H1 (cell line): ENCODE measurements at regions not wholly inside any gene's neighbourhood (a gene's known extent, or its start where the extent isn't known, plus 50 kb on each side); places are given as distances from the start of the nearest gene placed in this dataset.

ENCODE experiments used
- CTCF ChIA-PET: fragments of 300-600 bp; sonication (Branson Sonifier 250); formaldehyde crosslinking; loops from one replicate; lab custom pipeline; 2021; ENCODE audit not compliant: partially characterized antibody; lab: Charles Lee
- POLR2A ChIA-PET: fragments of 300-600 bp; sonication (Branson Sonifier 250); formaldehyde crosslinking; loops from one replicate; lab custom pipeline; 2021; ENCODE audit warnings: inconsistent platforms; ENCODE audit not compliant: partially characterized antibody; lab: Charles Lee
- DNase-seq, 2 experiments: peaks; one replicate each; pipeline versions ENCODE4 v3.0.0 to v3.0.0-alpha.2; 2010 to 2022; ENCODE audit warnings: low spot score in 2 of 2, low read depth in 1 of 2, mixed read lengths in 1 of 2
- FAIRE-seq: peaks from 2 replicates; lab custom pipeline; 2011; peaks lifted over from hg19 to GRCh38; lab: Jason Lieb, UNC
- H2AFZ ChIP-seq: 2 replicates; pipeline ENCODE4 v1.8.1; 2012; ENCODE audit warnings: low read length, inconsistent platforms
- H2AK5ac ChIP-seq: 2 replicates; pipeline ENCODE4 v1.6.1; 2013; ENCODE audit warnings: low read depth, low read length
- H2BK120ac ChIP-seq: replicated peaks from 2 replicates; pipeline ENCODE3; 2013; ENCODE audit warnings: low read depth, low read length, inconsistent platforms
- H2BK12ac ChIP-seq: 2 replicates; pipeline ENCODE4 v1.6.1; 2013; ENCODE audit warnings: low read depth, low read length
- H2BK15ac ChIP-seq: 2 replicates; pipeline ENCODE4 v1.6.1; 2013; ENCODE audit warnings: low read length
- H2BK20ac ChIP-seq: 2 replicates; pipeline ENCODE4 v1.6.1; 2013; ENCODE audit warnings: low read length
- H2BK5ac ChIP-seq: 2 replicates; pipeline ENCODE4 v1.6.1; 2013; ENCODE audit warnings: low read depth, low read length
- H3K14ac ChIP-seq: 2 replicates; pipeline ENCODE4 v1.6.1; 2013; ENCODE audit warnings: inconsistent platforms; ENCODE audit not compliant: insufficient read length
- H3K18ac ChIP-seq: 2 replicates; pipeline ENCODE4 v1.6.1; 2013; ENCODE audit warnings: low read length; ENCODE audit errors: extremely low read depth
- H3K23ac ChIP-seq: 2 replicates; pipeline ENCODE4 v1.6.1; 2013; ENCODE audit warnings: inconsistent platforms; ENCODE audit not compliant: insufficient read length
- H3K23me2 ChIP-seq: 2 replicates; pipeline ENCODE4 v1.6.1; 2013; ENCODE audit warnings: low read depth, low read length
- H3K27ac ChIP-seq: 2 replicates; pipeline ENCODE4 v1.6.1; 2011; ENCODE audit warnings: low read depth, low read length, inconsistent platforms
- H3K27me3 ChIP-seq, 4 experiments: replicated peaks in 1 of 4; 1 replicate in 1 of 4; 2 replicates in 3 of 4; pipeline versions ENCODE4 v1.6.1 to v1.8.1; 2011 to 2013; ENCODE audit warnings: low read length in 3 of 4, mild to moderate bottlenecking in 3 of 4, inconsistent platforms in 2 of 4, mixed read lengths in 2 of 4, moderate library complexity in 1 of 4; ENCODE audit not compliant: control insufficient read depth in 3 of 4, insufficient read depth in 3 of 4; ENCODE audit errors: extremely low read depth in 1 of 4
- H3K36me3 ChIP-seq, 4 experiments: 2 replicates each; pipeline versions ENCODE4 v1.6.1 to v1.8.1; 2011 to 2013; ENCODE audit warnings: mild to moderate bottlenecking in 4 of 4, low read length in 3 of 4, moderate library complexity in 2 of 4, control low read depth in 1 of 4, inconsistent platforms in 1 of 4; ENCODE audit not compliant: insufficient read depth in 4 of 4, control insufficient read depth in 2 of 4
- H3K4ac ChIP-seq: replicated peaks from 2 replicates; pipeline ENCODE3; 2013; ENCODE audit warnings: low read length, low read depth, mixed read lengths, inconsistent platforms; ENCODE audit not compliant: insufficient read length
- H3K4me1 ChIP-seq, 4 experiments: replicated peaks in 1 of 4; 1 replicate in 1 of 4; 2 replicates in 3 of 4; pipeline versions ENCODE4 v1.6.1 to v1.8.1; 2011 to 2013; ENCODE audit warnings: low read length in 3 of 4, inconsistent platforms in 2 of 4, mixed read lengths in 1 of 4; ENCODE audit not compliant: insufficient read depth in 4 of 4, control insufficient read depth in 3 of 4
- H3K4me2 ChIP-seq, 2 experiments: 2 replicates each; pipeline versions ENCODE4 v1.6.1 to v1.8.1; 2011 to 2013; ENCODE audit warnings: low read depth in 2 of 2, low read length in 2 of 2, control low read depth in 1 of 2, inconsistent platforms in 1 of 2, mild to moderate bottlenecking in 1 of 2; ENCODE audit not compliant: insufficient read depth in 1 of 2
- H3K4me3 ChIP-seq, 4 experiments: fragments of 200-600, 300-600 bp in 1 of 4; sonication (generic), shearing (Covaris generic), sonication (Bioruptor Twin) in 1 of 4; 2 replicates each; pipeline versions ENCODE4 v1.5.1 to v1.8.1; 2011 to 2016; ENCODE audit warnings: low read length in 4 of 4, low read depth in 3 of 4, control low read depth in 2 of 4, inconsistent platforms in 2 of 4, mild to moderate bottlenecking in 2 of 4, mixed read lengths in 1 of 4, moderate library complexity in 1 of 4; ENCODE audit not compliant: insufficient read depth in 2 of 4; ENCODE audit errors: extremely low read depth in 1 of 4
- H3K56ac ChIP-seq: replicated peaks from 2 replicates; pipeline ENCODE3; 2013; ENCODE audit warnings: low read depth, mild to moderate bottlenecking, mixed read lengths, low read length, inconsistent platforms; ENCODE audit not compliant: insufficient read length
- H3K79me1 ChIP-seq: 2 replicates; pipeline ENCODE4 v1.6.1; 2013; ENCODE audit warnings: low read depth, low read length, control low read depth
- H3K79me2 ChIP-seq, 2 experiments: 2 replicates each; pipeline versions ENCODE4 v1.6.1 to v1.8.1; 2012 to 2013; ENCODE audit warnings: low read length in 2 of 2, mild to moderate bottlenecking in 2 of 2, inconsistent platforms in 1 of 2; ENCODE audit not compliant: insufficient read depth in 2 of 2, control insufficient read depth in 1 of 2
- H3K9ac ChIP-seq, 4 experiments: replicated peaks in 1 of 4; 1 replicate in 1 of 4; 2 replicates in 3 of 4; pipeline versions ENCODE4 v1.6.1 to v1.8.1; 2011 to 2013; ENCODE audit warnings: low read depth in 3 of 4, low read length in 3 of 4, control low read depth in 2 of 4, mild to moderate bottlenecking in 2 of 4, moderate library complexity in 2 of 4, inconsistent platforms in 1 of 4; ENCODE audit errors: extremely low read depth in 1 of 4
- H3K9me3 ChIP-seq, 2 experiments: 2 replicates each; pipeline versions ENCODE4 v1.6.1 to v1.8.1; 2012 to 2013; ENCODE audit warnings: mild to moderate bottlenecking in 2 of 2, moderate library complexity in 2 of 2, control low read depth in 1 of 2, inconsistent platforms in 1 of 2, low read depth in 1 of 2, low read length in 1 of 2, mixed read lengths in 1 of 2; ENCODE audit not compliant: insufficient read depth in 2 of 2
- H4K20me1 ChIP-seq, 2 experiments: replicated peaks in 1 of 2; 2 replicates each; pipeline versions ENCODE3 to v1.8.1; 2011 to 2013; ENCODE audit warnings: inconsistent platforms in 2 of 2, low read length in 2 of 2, mild to moderate bottlenecking in 1 of 2; ENCODE audit not compliant: insufficient read depth in 2 of 2, control insufficient read depth in 1 of 2
- H4K5ac ChIP-seq: 2 replicates; pipeline ENCODE4 v1.6.1; 2013; ENCODE audit warnings: low read length, low read depth, mixed read lengths, inconsistent platforms; ENCODE audit not compliant: insufficient read length
- H4K8ac ChIP-seq: 2 replicates; pipeline ENCODE4 v1.8.0; 2013; ENCODE audit warnings: mild to moderate bottlenecking, moderate library complexity, low read length, inconsistent platforms; ENCODE audit not compliant: insufficient read depth; ENCODE audit errors: extremely low read depth
- H4K91ac ChIP-seq: replicated peaks from 2 replicates; pipeline ENCODE3; 2013; ENCODE audit warnings: low read length, mixed read lengths, inconsistent platforms; ENCODE audit not compliant: insufficient read length
- ASH2L ChIP-seq: fragments of 200-600, 300-600 bp; sonication (generic); IDR thresholded peaks from one replicate; pipeline ENCODE4 v1.7.1; 2017; ENCODE audit warnings: low read length
- ATF3 ChIP-seq: IDR thresholded peaks from 2 replicates; pipeline ENCODE4 v1.6.1; 2011; ENCODE audit warnings: low read depth, mild to moderate bottlenecking, low read length; ENCODE audit not compliant: insufficient read depth
- E2F6 ChIP-seq: IDR thresholded peaks from 2 replicates; pipeline ENCODE4 v1.6.1; 2012; ENCODE audit warnings: inconsistent platforms
- MAFK ChIP-seq: IDR thresholded peaks from 2 replicates; pipeline ENCODE4 v1.6.1; 2012; ENCODE audit warnings: low read depth, mild to moderate bottlenecking, improper control_type of control experiment, low read length
- NANOG ChIP-seq: IDR thresholded peaks from 2 replicates; pipeline ENCODE4 v1.6.1; 2011; ENCODE audit warnings: low read length, low read depth, mild to moderate bottlenecking, inconsistent platforms; ENCODE audit not compliant: insufficient read depth, poor library complexity, severe bottlenecking
- PHF8 ChIP-seq: fragments of 200-600 bp; sonication (generic); conservative IDR thresholded peaks from 2 replicates; pipeline ENCODE4 v1.7.1; 2012; ENCODE audit warnings: low read depth, mild to moderate bottlenecking, inconsistent platforms, low read length, moderate library complexity
- TAF1 ChIP-seq: IDR thresholded peaks from 2 replicates; pipeline ENCODE4 v1.6.1; 2011; ENCODE audit warnings: mild to moderate bottlenecking, low read depth, low read length
- TBP ChIP-seq: IDR thresholded peaks from 2 replicates; pipeline ENCODE4 v1.6.1; 2011; ENCODE audit warnings: low read depth, low read length, improper control_type of control experiment
- USF2 ChIP-seq: IDR thresholded peaks from 2 replicates; pipeline ENCODE4 v1.6.1; 2011; ENCODE audit warnings: low read length, improper control_type of control experiment
- WGBS, 2 experiments: shearing (Covaris generic) in 1 of 2; methylation state at CpG; one replicate each; pipeline versions ENCODE4 v1.1.6 to v1.1.7; 2013 to 2015; ENCODE audit warnings: low lambda C conversion rate in 2 of 2, mixed read lengths in 2 of 2, inconsistent platforms in 1 of 2, low coverage in 1 of 2, missing lambda C conversion rate in 1 of 2; ENCODE audit not compliant: insufficient replicate concordance in 2 of 2, insufficient coverage in 1 of 2, insufficient read length in 1 of 2; ENCODE audit errors: extremely low coverage in 1 of 2, missing lambda C conversion rate in 1 of 2; 5-methylcytosine and 5-hydroxymethylcytosine counted together

GRCh38 chr10:78912361-78913218, 156.2 kb upstream of the ZMIZ1 start:
- Histone ChIP-seq H3K27me3 (peaks cover 0 to 5% (median 0%) of the 10 kb centered on the region in 4 experiments; a peak in 3 of 7 replicates), H2AFZ (no peak overlapping the region), H4K8ac (no peak overlapping the region), H3K18ac (peak overlapping the region; percentile 68; the same call in 1 of the 2 replicates), H2BK20ac (peak overlapping the region; percentile 93), H2BK5ac (peak overlapping the region; percentile 4; the same call in 1 of the 2 replicates), H2BK120ac (peak overlapping the region; percentile 49), H3K4me1 (peaks cover 10 to 25% (median 19%) of the 10 kb centered on the region in 4 experiments), H3K4me3 (no peak overlapping the region), H4K91ac (peak overlapping the region; percentile 83), H4K5ac (no peak overlapping the region), H3K23me2 (no peaks in the 10 kb centered on the region), H3K79me1 (no peaks in the 10 kb centered on the region), H3K23ac (no peak overlapping the region), H3K14ac (no peak overlapping the region), H3K9me3 (no peaks in the 10 kb centered on the region), H3K27ac (no peak overlapping the region), H2BK15ac (peak overlapping the region; percentile 81; the same call in 1 of the 2 replicates), H3K36me3 (no peaks in the 10 kb centered on the region; a peak in 1 of 8 replicates), H3K56ac (no peak overlapping the region), H3K9ac (no peak overlapping the region), H4K20me1 (no peaks in the 10 kb centered on the region), H3K4ac (peak overlapping the region; percentile 29), H3K79me2 (no peaks in the 10 kb centered on the region), H2AK5ac (peak overlapping the region; percentile 85; the same call in 1 of the 2 replicates), H3K4me2 (peak overlapping the region; percentile 22 to 28; a peak in 2 of 4 replicates), H2BK12ac (peak overlapping the region; percentile 39; the same call in 1 of the 2 replicates)
- no peak for DNase-seq
- ChIA-PET CTCF (interaction anchor here (1.2 kb wide), 1 partner anchor 154 kb away, joined by 3 read pairs; no protein-coding TSS in a partner anchor), POLR2A (interaction anchor here (1.4 kb wide), 1 partner anchor 50 kb away, joined by 3 read pairs; no protein-coding TSS in a partner anchor)
- no peak for FAIRE-seq
- WGBS, 2 experiments, result 76% methylated on average over 10 of the region's 11 CpGs; no CpG with 5 or more reads in 1 of the 2 experiments
- no peak for TF ChIP-seq PHF8
- no peak for TF ChIP-seq ATF3
- TF ChIP-seq TAF1, result no peak
- no peak for TF ChIP-seq ASH2L
- TF ChIP-seq MAFK, result no peak
- no peak for TF ChIP-seq TBP
- no peak for TF ChIP-seq E2F6
- no peak for TF ChIP-seq NANOG
- no peak for TF ChIP-seq USF2
